ENCODE measurements at regions not wholly inside any gene's neighbourhood (a gene's known extent, or its start where the extent isn't known, plus 50 kb on each side); places are given as distances from the start of the nearest gene placed in this dataset.
"Not testable (repeated sequence)": the region's sequence is repeated elsewhere in the genome, so short reads cannot be mapped to it uniquely, and the experiment has no call there.

DNA sequence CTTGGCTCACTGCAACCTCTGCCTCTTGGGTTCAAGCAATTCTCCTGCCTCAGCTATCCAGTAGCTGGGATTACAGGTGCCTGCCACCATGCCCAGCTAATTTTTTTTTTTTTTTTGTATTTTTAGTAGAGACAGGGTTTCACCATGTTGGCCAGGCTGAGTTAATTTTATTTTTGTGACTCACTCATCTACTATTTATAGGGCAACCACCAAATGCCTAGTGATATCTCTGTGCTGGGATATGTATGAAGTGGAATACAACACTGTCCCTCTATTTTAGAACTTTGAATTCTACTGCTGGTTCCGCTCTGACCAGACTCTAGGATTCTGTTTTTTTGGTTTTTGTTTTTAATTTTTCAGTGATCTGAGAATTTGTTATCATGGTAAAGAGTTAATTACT, 188.6 kb upstream of the CDH11 start:
- TF ChIP-seq, protein P1, sequence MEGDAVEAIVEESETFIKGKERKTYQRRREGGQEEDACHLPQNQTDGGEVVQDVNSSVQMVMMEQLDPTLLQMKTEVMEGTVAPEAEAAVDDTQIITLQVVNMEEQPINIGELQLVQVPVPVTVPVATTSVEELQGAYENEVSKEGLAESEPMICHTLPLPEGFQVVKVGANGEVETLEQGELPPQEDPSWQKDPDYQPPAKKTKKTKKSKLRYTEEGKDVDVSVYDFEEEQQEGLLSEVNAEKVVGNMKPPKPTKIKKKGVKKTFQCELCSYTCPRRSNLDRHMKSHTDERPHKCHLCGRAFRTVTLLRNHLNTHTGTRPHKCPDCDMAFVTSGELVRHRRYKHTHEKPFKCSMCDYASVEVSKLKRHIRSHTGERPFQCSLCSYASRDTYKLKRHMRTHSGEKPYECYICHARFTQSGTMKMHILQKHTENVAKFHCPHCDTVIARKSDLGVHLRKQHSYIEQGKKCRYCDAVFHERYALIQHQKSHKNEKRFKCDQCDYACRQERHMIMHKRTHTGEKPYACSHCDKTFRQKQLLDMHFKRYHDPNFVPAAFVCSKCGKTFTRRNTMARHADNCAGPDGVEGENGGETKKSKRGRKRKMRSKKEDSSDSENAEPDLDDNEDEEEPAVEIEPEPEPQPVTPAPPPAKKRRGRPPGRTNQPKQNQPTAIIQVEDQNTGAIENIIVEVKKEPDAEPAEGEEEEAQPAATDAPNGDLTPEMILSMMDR (conservative IDR thresholded peaks at IDR 0.05 in 1 of 2, IDR thresholded peaks at IDR 0.05 in 1 of 2; ENCODE audit: low read depth in 1 of 2, low read length in 2 of 2) = not testable (repeated sequence)
- TF ChIP-seq EZH2 (IDR thresholded peaks at IDR 0.05; ENCODE audit: low read length, missing control alignments) = not testable (repeated sequence)
